ENCODE measurements at regions not wholly inside any gene's neighbourhood (a gene's known extent, or its start where the extent isn't known, plus 50 kb on each side); places are given as distances from the start of the nearest gene placed in this dataset.
"Not testable (repeated sequence)": the region's sequence is repeated elsewhere in the genome, so short reads cannot be mapped to it uniquely, and the experiment has no call there.

GRCh38 chr3:195669310-195669709 lies 51.5 kb upstream of the MUC20 start:
- H3K4me3 ChIP-seq, DNase-seq, H3K9me3 ChIP-seq, H3K27me3 ChIP-seq: not testable (repeated sequence)
- H3K36me3 ChIP-seq = peaks cover 14% of the 10 kb centered on the region

- H3K4me3 ChIP-seq, H3K27me3 ChIP-seq, H3K9me3 ChIP-seq, DNase-seq: not testable (repeated sequence)
- peaks cover 13% of the 10 kb centered on the region for H3K36me3 ChIP-seq
These were observed 52.5 kb upstream of the MUC20 start for GRCh38 chr3:195668131-195668766.

- not testable (repeated sequence) for H3K4me3 ChIP-seq, H3K9me3 ChIP-seq, H3K36me3 ChIP-seq, H3K27me3 ChIP-seq, DNase-seq
These were observed 55.5 kb upstream of the MUC20 start for GRCh38 chr3:195665311-195665710.

- not testable (repeated sequence) for H3K9me3 ChIP-seq, H3K27me3 ChIP-seq, H3K36me3 ChIP-seq, DNase-seq, H3K4me3 ChIP-seq
These were observed 56.6 kb upstream of the MUC20 start for GRCh38 chr3:195664131-195664530.

GRCh38 chr3:195659136-195659533 lies 61.6 kb upstream of the MUC20 start:
- H3K36me3 ChIP-seq, H3K27me3 ChIP-seq, H3K9me3 ChIP-seq, DNase-seq: not testable (repeated sequence)
- H3K4me3 ChIP-seq = peak overlapping the region; percentile 31

GRCh38 chr3:195658381-195659135 lies 62.2 kb upstream of the MUC20 start:
- DNase-seq = peak; percentile 40
- not testable (repeated sequence) for H3K36me3 ChIP-seq, H3K9me3 ChIP-seq, H3K27me3 ChIP-seq
- H3K4me3 ChIP-seq = peak overlapping the region; percentile 31

GRCh38 chr3:195657475-195658372 lies 63.1 kb upstream of the MUC20 start:
- H3K4me3 ChIP-seq = peak overlapping the region; percentile 53
- H3K27me3 ChIP-seq, H3K9me3 ChIP-seq, H3K36me3 ChIP-seq: not testable (repeated sequence)
- DNase-seq = peak; percentile 90

GRCh38 chr3:195656091-195656490 lies 64.7 kb upstream of the MUC20 start:
- DNase-seq, H3K36me3 ChIP-seq, H3K27me3 ChIP-seq, H3K9me3 ChIP-seq, H3K4me3 ChIP-seq: not testable (repeated sequence)

GRCh38 chr3:195654746-195655145 lies 66.0 kb upstream of the MUC20 start:
- H3K27me3 ChIP-seq, H3K36me3 ChIP-seq: not testable (repeated sequence)

GRCh38 chr3:195654138-195654537 lies 66.6 kb upstream of the MUC20 start:
- H3K4me3 ChIP-seq, H3K27me3 ChIP-seq, DNase-seq, H3K9me3 ChIP-seq, H3K36me3 ChIP-seq: not testable (repeated sequence)

More at GRCh38 chr3:195654746-195655145, 66.0 kb upstream of the MUC20 start:
- DNase-seq, H3K4me3 ChIP-seq, H3K9me3 ChIP-seq: not testable (repeated sequence)

- not testable (repeated sequence) for H3K4me3 ChIP-seq, H3K27me3 ChIP-seq, H3K36me3 ChIP-seq, H3K9me3 ChIP-seq
- peak; percentile 26 for DNase-seq
These were observed 67.1 kb upstream of the MUC20 start for GRCh38 chr3:195653641-195654040.

GRCh38 chr3:195647912-195648702 lies 64.4 kb upstream of the APOD start:
- H3K4me3 ChIP-seq, H3K9me3 ChIP-seq, DNase-seq, H3K27me3 ChIP-seq, H3K36me3 ChIP-seq: not testable (repeated sequence)

GRCh38 chr3:195645872-195646271 lies 62.1 kb upstream of the APOD start:
- not testable (repeated sequence) for H3K4me3 ChIP-seq, H3K9me3 ChIP-seq, H3K27me3 ChIP-seq, DNase-seq, H3K36me3 ChIP-seq

GRCh38 chr3:195643245-195643644 lies 59.5 kb upstream of the APOD start:
- H3K9me3 ChIP-seq, H3K27me3 ChIP-seq, H3K36me3 ChIP-seq, H3K4me3 ChIP-seq, DNase-seq: not testable (repeated sequence)

GRCh38 chr3:195642311-195642710 lies 58.6 kb upstream of the APOD start:
- H3K36me3 ChIP-seq, DNase-seq, H3K9me3 ChIP-seq, H3K27me3 ChIP-seq, H3K4me3 ChIP-seq: not testable (repeated sequence)

GRCh38 chr3:195638456-195638855 lies 54.7 kb upstream of the APOD start:
- H3K36me3 ChIP-seq, H3K27me3 ChIP-seq, H3K4me3 ChIP-seq, DNase-seq, H3K9me3 ChIP-seq: not testable (repeated sequence)
